Loucy (cell line): ENCODE measurements at regions not wholly inside any gene's neighbourhood (a gene's known extent, or its start where the extent isn't known, plus 50 kb on each side); places are given as distances from the start of the nearest gene placed in this dataset.

Source experiments
- H2AFZ ChIP-seq: fragments of 200-600 bp; sonication (generic); 2 replicates; pipeline ENCODE4 v1.6.0; 2016; ENCODE audit warnings: antibody characterized with exemption, mild to moderate bottlenecking, low read length, moderate library complexity
- H3F3A ChIP-seq: fragments of 200-600 bp; 2 replicates; pipeline ENCODE4 v1.6.0; 2016; ENCODE audit warnings: antibody characterized with exemption, low read depth, mild to moderate bottlenecking
- H3K27me3 ChIP-seq: fragments of 200-600 bp; sonication (generic); 2 replicates; pipeline ENCODE4 v1.6.1; 2014; ENCODE audit warnings: low read length, mild to moderate bottlenecking; ENCODE audit not compliant: insufficient read depth, poor library complexity, severe bottlenecking
- H3K36me3 ChIP-seq: fragments of 200-600 bp; sonication (generic); 2 replicates; pipeline ENCODE4 v1.6.1; 2016; ENCODE audit warnings: low read length; ENCODE audit not compliant: insufficient read depth
- H3K4me1 ChIP-seq: fragments of 200-600 bp; sonication (generic); 2 replicates; pipeline ENCODE4 v1.5.1; 2014; ENCODE audit warnings: low read length, mild to moderate bottlenecking; ENCODE audit not compliant: insufficient read depth, poor library complexity, severe bottlenecking
- H3K4me2 ChIP-seq: fragments of 200-600 bp; sonication (generic); 2 replicates; pipeline ENCODE4 v1.6.0; 2014; ENCODE audit warnings: antibody characterized with exemption, low read length, low read depth, mild to moderate bottlenecking; ENCODE audit not compliant: poor library complexity, severe bottlenecking
- H3K4me3 ChIP-seq: fragments of 200-600 bp; sonication (generic); 2 replicates; pipeline ENCODE4 v1.5.1; 2014; ENCODE audit warnings: low read length, mild to moderate bottlenecking, mixed read lengths; ENCODE audit not compliant: poor library complexity, severe bottlenecking
- H3K79me2 ChIP-seq: fragments of 200-600 bp; sonication (generic); 2 replicates; pipeline ENCODE4 v1.6.1; 2014; ENCODE audit warnings: low read length; ENCODE audit not compliant: insufficient read depth
- H3K9ac ChIP-seq: fragments of 200-600 bp; sonication (generic); 2 replicates; pipeline ENCODE4 v1.6.0; 2014; ENCODE audit warnings: mild to moderate bottlenecking, low read depth, low read length, moderate library complexity; ENCODE audit not compliant: poor library complexity, severe bottlenecking
- H3K9me2 ChIP-seq: fragments of 200-600 bp; sonication (generic); replicated peaks from 2 replicates; pipeline ENCODE4 v1.6.1; 2016; ENCODE audit warnings: low read depth, low read length, mixed read lengths
- H3K9me3 ChIP-seq: fragments of 200-600 bp; sonication (generic); 2 replicates; pipeline ENCODE4 v1.6.1; 2014; ENCODE audit warnings: mild to moderate bottlenecking, antibody characterized with exemption, low read length, low read depth; ENCODE audit not compliant: insufficient read depth
- H4K20me1 ChIP-seq: fragments of 200-600 bp; sonication (generic); 2 replicates; pipeline ENCODE4 v1.6.0; 2014; ENCODE audit warnings: antibody characterized with exemption, low read length, mild to moderate bottlenecking; ENCODE audit not compliant: insufficient read depth, poor library complexity, severe bottlenecking
- CTCF ChIP-seq: fragments of 200-600 bp; sonication (generic); conservative IDR thresholded peaks from 2 replicates; pipeline ENCODE4 v1.5.1; 2014; ENCODE audit warnings: mild to moderate bottlenecking, antibody characterized with exemption, low read length
- EZH2phosphoT487 ChIP-seq: fragments of 200-600 bp; IDR thresholded peaks from 2 replicates; pipeline ENCODE4 v1.6.1; 2018; ENCODE audit warnings: antibody characterized with exemption, mild to moderate bottlenecking, moderate library complexity, borderline replicate concordance

GRCh38 chr3:35067750-35068149 lies 571.6 kb upstream of the ARPP21 start:
- Histone ChIP-seq H3K9ac (no peak overlapping the region), H3K4me3 (no peak overlapping the region)

GRCh38 chr3:35070088-35070487 lies 569.2 kb upstream of the ARPP21 start:
- no peaks in the 10 kb centered on the region for H3F3A ChIP-seq
- no peaks in the 10 kb centered on the region; the same call in 1 of the 2 replicates for H3K9me2 ChIP-seq
- H2AFZ ChIP-seq: no peak overlapping the region
- no peaks in the 10 kb centered on the region for H3K36me3 ChIP-seq
- no peaks in the 10 kb centered on the region for H3K79me2 ChIP-seq
- H3K4me1 ChIP-seq: no peaks in the 10 kb centered on the region
- H3K4me3 ChIP-seq: no peak overlapping the region
- no peaks in the 10 kb centered on the region for H3K9me3 ChIP-seq
- no peak overlapping the region for H3K4me2 ChIP-seq
- TF ChIP-seq EZH2phosphoT487 (no peak), CTCF (no peak)
- H3K27me3 ChIP-seq: no peaks in the 10 kb centered on the region
- H4K20me1 ChIP-seq: no peaks in the 10 kb centered on the region
- H3K9ac ChIP-seq: no peak overlapping the region

More at GRCh38 chr3:35067750-35068149, 571.6 kb upstream of the ARPP21 start:
- no peaks in the 10 kb centered on the region for H3K9me3 ChIP-seq
- H3F3A ChIP-seq: no peaks in the 10 kb centered on the region
- no peak overlapping the region for H2AFZ ChIP-seq
- H3K9me2 ChIP-seq: no peaks in the 10 kb centered on the region
- no peaks in the 10 kb centered on the region for H4K20me1 ChIP-seq
- H3K79me2 ChIP-seq: no peaks in the 10 kb centered on the region
- no peaks in the 10 kb centered on the region for H3K27me3 ChIP-seq
- H3K4me1 ChIP-seq: no peaks in the 10 kb centered on the region
- no peak overlapping the region for H3K4me2 ChIP-seq
- TF ChIP-seq EZH2phosphoT487 (no peak), CTCF (no peak)
- H3K36me3 ChIP-seq: no peaks in the 10 kb centered on the region

- Histone ChIP-seq H3K9me2 (no peaks in the 10 kb centered on the region; the same call in 1 of the 2 replicates), H3K9ac (no peak overlapping the region), H3K4me3 (no peak overlapping the region), H3K9me3 (no peaks in the 10 kb centered on the region), H3K4me2 (no peak overlapping the region), H4K20me1 (no peaks in the 10 kb centered on the region), H3K4me1 (no peaks in the 10 kb centered on the region), H3K36me3 (no peaks in the 10 kb centered on the region), H3K27me3 (no peaks in the 10 kb centered on the region), H3F3A (no peaks in the 10 kb centered on the region), H2AFZ (no peak overlapping the region), H3K79me2 (no peaks in the 10 kb centered on the region)
- no peak for TF ChIP-seq EZH2phosphoT487
- no peak for TF ChIP-seq CTCF
These were observed 567.6 kb upstream of the ARPP21 start for GRCh38 chr3:35071772-35072171.
